H1 (cell line): ENCODE measurements at regions not wholly inside any gene's neighbourhood (a gene's known extent, or its start where the extent isn't known, plus 50 kb on each side); places are given as distances from the start of the nearest gene placed in this dataset.

Source experiments
- ASH2L ChIP-seq: fragments of 200-600, 300-600 bp; sonication (generic); IDR thresholded peaks from one replicate; pipeline ENCODE4 v1.7.1; 2017; ENCODE audit warnings: low read length
- BRCA1 ChIP-seq: IDR thresholded peaks from 2 replicates; pipeline ENCODE4 v1.6.1; 2012; ENCODE audit warnings: low read depth, low read length, improper control_type of control experiment
- CBX8 ChIP-seq: fragments of 300-800, 300-1000 bp; sonication (generic); IDR thresholded peaks from 2 replicates; pipeline ENCODE4 v1.7.1; 2016; ENCODE audit warnings: low read depth, low read length, borderline replicate concordance
- CHD7 ChIP-seq: fragments of 300-600 bp; sonication (generic); IDR thresholded peaks from 2 replicates; pipeline ENCODE4 v1.7.1; 2012; ENCODE audit warnings: low read length, moderate library complexity, mild to moderate bottlenecking, inconsistent platforms; ENCODE audit not compliant: insufficient replicate concordance
- GABPA ChIP-seq: IDR thresholded peaks from 2 replicates; pipeline ENCODE4 v1.6.1; 2011; ENCODE audit warnings: mild to moderate bottlenecking, low read length, moderate library complexity, borderline replicate concordance; ENCODE audit not compliant: insufficient read depth
- PHF8 ChIP-seq: fragments of 200-600 bp; sonication (generic); conservative IDR thresholded peaks from 2 replicates; pipeline ENCODE4 v1.7.1; 2012; ENCODE audit warnings: low read depth, mild to moderate bottlenecking, inconsistent platforms, low read length, moderate library complexity
- SIN3A ChIP-seq, 2 experiments: IDR thresholded peaks in 1 of 2; conservative IDR thresholded peaks in 1 of 2; 2 replicates each; pipeline ENCODE4 v1.6.1; 2011 to 2012; ENCODE audit warnings: low read length in 2 of 2, improper control_type of control experiment in 1 of 2, low read depth in 1 of 2, mild to moderate bottlenecking in 1 of 2
- SRF ChIP-seq: IDR thresholded peaks from 2 replicates; pipeline ENCODE4 v1.6.1; 2011; ENCODE audit warnings: mild to moderate bottlenecking, low read depth, low read length, moderate library complexity
- TBP ChIP-seq: IDR thresholded peaks from 2 replicates; pipeline ENCODE4 v1.6.1; 2011; ENCODE audit warnings: low read depth, low read length, improper control_type of control experiment
- ZNF274 ChIP-seq: IDR thresholded peaks from 2 replicates; pipeline ENCODE4 v1.7.0; 2012; ENCODE audit warnings: low read length, borderline replicate concordance; ENCODE audit errors: extremely low read depth

- no peak for TF ChIP-seq CHD7
- no peak for TF ChIP-seq SRF
- no peak for TF ChIP-seq SIN3A (conservative IDR thresholded peaks at IDR 0.05 in 1 of 2, IDR thresholded peaks at IDR 0.05 in 1 of 2; ENCODE audit: low read depth in 1 of 2, low read length in 2 of 2)
- TF ChIP-seq BRCA1, result no peak
- no peak for TF ChIP-seq TBP
- no peak for TF ChIP-seq ZNF274
- TF ChIP-seq CBX8, result no peak
- TF ChIP-seq GABPA, result no peak
- TF ChIP-seq ASH2L, result no peak
- no peak for TF ChIP-seq PHF8
These were observed 108.8 kb upstream of the LPAR1 start (continued) for GRCh38 chr9:111147041-111147440.
